ENCODE measurements at regions not wholly inside any gene's neighbourhood (a gene's known extent, or its start where the extent isn't known, plus 50 kb on each side); places are given as distances from the start of the nearest gene placed in this dataset.

DNA sequence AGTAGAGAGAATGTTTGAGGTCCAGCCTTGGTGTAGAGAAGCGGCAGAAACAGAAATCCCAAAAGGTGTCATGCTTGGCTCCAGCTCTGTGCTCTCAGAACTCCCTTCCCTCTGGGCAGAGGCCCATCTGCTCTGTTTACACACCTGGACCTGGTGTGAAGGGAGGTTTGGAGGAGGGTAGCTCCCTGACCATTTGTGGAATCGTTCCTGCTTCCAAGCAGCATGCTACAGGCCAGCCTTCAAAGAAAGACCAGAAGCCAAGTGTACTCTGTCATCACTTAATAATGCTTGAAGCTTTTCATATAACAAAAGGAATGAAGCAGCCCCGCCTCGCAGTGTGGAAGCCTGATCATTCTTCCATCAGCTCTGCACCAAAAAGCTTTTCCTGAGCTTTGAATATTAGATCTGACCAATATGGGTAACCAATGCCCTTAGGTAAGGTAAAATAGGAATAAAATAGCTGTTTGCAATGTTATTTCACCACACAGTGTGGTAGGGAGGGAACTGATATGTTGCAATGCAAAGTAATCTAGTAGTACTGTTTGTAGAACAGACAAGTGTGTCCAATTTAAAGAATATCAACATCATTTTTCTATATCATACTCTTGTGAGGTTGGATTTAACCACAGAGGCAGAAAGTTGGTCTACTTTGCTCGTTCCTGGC, 63.3 kb downstream of the ZIC5 start:
- TF ChIP-seq, protein P1, sequence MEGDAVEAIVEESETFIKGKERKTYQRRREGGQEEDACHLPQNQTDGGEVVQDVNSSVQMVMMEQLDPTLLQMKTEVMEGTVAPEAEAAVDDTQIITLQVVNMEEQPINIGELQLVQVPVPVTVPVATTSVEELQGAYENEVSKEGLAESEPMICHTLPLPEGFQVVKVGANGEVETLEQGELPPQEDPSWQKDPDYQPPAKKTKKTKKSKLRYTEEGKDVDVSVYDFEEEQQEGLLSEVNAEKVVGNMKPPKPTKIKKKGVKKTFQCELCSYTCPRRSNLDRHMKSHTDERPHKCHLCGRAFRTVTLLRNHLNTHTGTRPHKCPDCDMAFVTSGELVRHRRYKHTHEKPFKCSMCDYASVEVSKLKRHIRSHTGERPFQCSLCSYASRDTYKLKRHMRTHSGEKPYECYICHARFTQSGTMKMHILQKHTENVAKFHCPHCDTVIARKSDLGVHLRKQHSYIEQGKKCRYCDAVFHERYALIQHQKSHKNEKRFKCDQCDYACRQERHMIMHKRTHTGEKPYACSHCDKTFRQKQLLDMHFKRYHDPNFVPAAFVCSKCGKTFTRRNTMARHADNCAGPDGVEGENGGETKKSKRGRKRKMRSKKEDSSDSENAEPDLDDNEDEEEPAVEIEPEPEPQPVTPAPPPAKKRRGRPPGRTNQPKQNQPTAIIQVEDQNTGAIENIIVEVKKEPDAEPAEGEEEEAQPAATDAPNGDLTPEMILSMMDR (IDR thresholded peaks at IDR 0.05; ENCODE audit: control extremely low read depth in 1 of 3, insufficient read depth in 1 of 3, low read depth in 1 of 3, low read length in 3 of 3) = no peak
- TF ChIP-seq CBX5 (IDR thresholded peaks at IDR 0.05; ENCODE audit: low read depth, low read length) (no peak), POLR2AphosphoS5 (IDR thresholded peaks at IDR 0.05; ENCODE audit: low read depth, low read length) (no peak), KDM5A (IDR thresholded peaks at IDR 0.05; ENCODE audit: low read length) (no peak)
- TF ChIP-seq, protein P2, sequence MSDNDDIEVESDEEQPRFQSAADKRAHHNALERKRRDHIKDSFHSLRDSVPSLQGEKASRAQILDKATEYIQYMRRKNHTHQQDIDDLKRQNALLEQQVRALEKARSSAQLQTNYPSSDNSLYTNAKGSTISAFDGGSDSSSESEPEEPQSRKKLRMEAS (IDR thresholded peaks at IDR 0.05) = no peak
- TF ChIP-seq, protein P3, sequence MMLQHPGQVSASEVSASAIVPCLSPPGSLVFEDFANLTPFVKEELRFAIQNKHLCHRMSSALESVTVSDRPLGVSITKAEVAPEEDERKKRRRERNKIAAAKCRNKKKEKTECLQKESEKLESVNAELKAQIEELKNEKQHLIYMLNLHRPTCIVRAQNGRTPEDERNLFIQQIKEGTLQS (IDR thresholded peaks at IDR 0.05; ENCODE audit: insufficient read depth, low read depth, low read length) = no peak

Measured in H1 (cell line).